ENCODE measurements at regions not wholly inside any gene's neighbourhood (a gene's known extent, or its start where the extent isn't known, plus 50 kb on each side); places are given as distances from the start of the nearest gene placed in this dataset.

DNA sequence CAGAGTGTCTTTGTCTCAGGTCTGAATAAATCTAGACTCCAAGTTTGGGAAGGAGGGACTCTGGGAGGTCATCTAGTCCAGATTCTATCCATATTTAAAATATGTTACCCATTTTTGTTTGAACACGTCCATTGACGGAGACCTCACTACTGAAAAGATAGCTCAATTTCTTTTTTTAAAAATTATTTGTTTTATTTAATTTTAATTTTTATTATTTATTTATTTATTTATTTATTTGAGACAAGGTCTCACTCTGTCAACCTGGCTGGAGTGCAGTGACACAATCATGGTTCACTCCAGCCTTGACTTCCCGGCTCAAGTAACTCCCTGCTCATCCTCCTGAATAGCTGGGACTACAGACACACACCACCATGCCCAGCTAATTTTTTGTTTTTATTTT lies 89.5 kb upstream of the SNX19 start:
- TF ChIP-seq POLR2AphosphoS5 (IDR thresholded peaks at IDR 0.05; ENCODE audit: low read depth, low read length) (no peak), POU2F2 (IDR thresholded peaks at IDR 0.05; ENCODE audit: low read depth, low read length) (no peak)
- no peak for FAIRE-seq
- no peak for DNase-seq (ENCODE audit: insufficient read length, low spot score)

DNA sequence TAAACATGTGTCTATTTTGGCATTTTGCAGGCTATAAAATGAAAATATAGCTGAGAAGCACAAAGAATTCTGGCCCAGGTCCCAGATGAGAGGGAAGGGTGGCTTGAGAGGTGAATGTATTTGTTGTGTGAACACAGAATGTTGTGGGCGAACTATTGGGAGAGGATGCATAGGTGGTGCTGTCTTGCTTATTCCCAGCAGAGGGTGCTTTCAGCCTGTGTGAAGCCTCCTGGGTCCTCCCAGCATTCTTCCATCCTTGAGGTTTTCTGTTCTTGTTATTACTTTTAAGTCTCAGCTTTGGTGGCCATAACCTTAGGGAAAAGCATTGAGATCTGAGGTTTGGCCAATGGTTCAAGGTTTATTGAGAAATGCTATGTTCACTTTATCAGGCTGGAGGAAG lies 108.7 kb upstream of the SNX19 start:
- TF ChIP-seq TAF1 (IDR thresholded peaks at IDR 0.05; ENCODE audit: low read depth, low read length) (no peak), POLR2AphosphoS5 (IDR thresholded peaks at IDR 0.05; ENCODE audit: low read depth, low read length) (no peak), PAX5 (IDR thresholded peaks at IDR 0.05; ENCODE audit: insufficient read depth, low read length, severe bottlenecking) (no peak), POLR2A (IDR thresholded peaks at IDR 0.05; ENCODE audit: low read depth, low read length) (no peak), POU2F2 (IDR thresholded peaks at IDR 0.05; ENCODE audit: low read depth, low read length) (no peak), SPI1 (IDR thresholded peaks at IDR 0.05; ENCODE audit: low read depth, low read length) (no peak)
- no peak for DNase-seq (ENCODE audit: insufficient read length, low spot score)
- FAIRE-seq, result no peak

DNA sequence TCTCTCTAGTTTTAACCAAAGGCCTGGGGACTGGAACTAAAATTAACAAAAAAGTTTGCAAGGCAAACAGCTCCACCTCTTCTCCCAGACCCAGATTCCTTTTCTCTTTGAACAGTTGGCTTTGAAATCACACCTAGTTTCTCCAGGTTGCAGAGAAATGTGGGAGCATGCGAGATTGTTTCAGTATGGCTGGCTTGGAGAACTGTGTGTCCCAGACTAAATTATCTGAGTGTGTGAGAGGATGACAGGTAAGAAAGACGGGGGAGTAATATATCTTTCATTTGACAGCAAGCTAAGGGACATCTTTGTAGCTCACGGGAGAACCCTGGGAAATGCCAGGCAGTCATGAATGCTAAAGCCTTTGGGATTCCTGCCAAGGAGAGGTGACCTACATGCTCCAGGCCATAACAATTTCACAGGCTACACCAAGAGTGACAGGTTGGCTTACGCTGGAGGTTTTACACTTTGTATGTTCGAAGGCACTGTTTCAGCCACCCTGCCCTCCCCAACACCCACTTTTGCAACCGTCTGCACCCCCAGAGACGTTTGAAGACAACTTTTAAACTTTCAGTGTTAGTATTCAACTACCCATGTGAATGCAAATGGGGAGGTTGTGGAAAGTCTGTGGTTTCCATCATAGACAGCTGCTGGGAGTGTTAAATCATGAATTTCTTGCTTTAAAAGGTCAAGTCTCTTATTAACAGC lies 109.3 kb upstream of the SNX19 start:
- no peak for DNase-seq (ENCODE audit: insufficient read length, low spot score)
- TF ChIP-seq PAX5 (IDR thresholded peaks at IDR 0.05; ENCODE audit: insufficient read depth, low read length, severe bottlenecking), result no peak
- peak; percentile 86; the same call in 1 of the 2 replicates for TF ChIP-seq POU2F2 (IDR thresholded peaks at IDR 0.05; ENCODE audit: low read depth, low read length)
- TF ChIP-seq POLR2AphosphoS5 (IDR thresholded peaks at IDR 0.05; ENCODE audit: low read depth, low read length), result no peak
- FAIRE-seq, result no peak

DNA sequence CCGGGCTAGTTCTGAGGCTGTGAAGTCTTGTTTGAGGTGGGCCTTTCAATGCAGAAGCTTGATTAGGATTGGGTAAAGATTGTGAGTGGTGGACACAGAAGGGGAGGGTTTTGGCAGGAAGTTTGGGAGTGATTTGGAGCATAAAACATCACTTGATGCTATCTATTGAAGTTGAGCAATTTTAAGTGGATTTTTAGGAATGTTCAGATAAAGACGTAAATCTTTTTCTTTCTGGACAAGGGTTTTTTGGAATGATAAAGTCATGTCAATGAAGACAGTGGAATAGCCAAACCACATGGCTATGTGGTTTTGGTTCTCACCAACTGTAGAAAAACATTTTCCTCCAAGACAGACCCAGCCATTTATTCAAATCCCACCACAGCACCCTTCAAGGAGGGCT lies 111.2 kb upstream of the SNX19 start:
- FAIRE-seq (no peak), DNase-seq (ENCODE audit: insufficient read length, low spot score) (no peak)
- TF ChIP-seq POLR2A (IDR thresholded peaks at IDR 0.05; ENCODE audit: low read depth, low read length), result no peak
- TF ChIP-seq SPI1 (IDR thresholded peaks at IDR 0.05; ENCODE audit: low read depth, low read length), result no peak
- no peak for TF ChIP-seq POU2F2 (IDR thresholded peaks at IDR 0.05; ENCODE audit: low read depth, low read length)
- no peak for TF ChIP-seq POLR2AphosphoS5 (IDR thresholded peaks at IDR 0.05; ENCODE audit: low read depth, low read length)
- no peak for TF ChIP-seq TAF1 (IDR thresholded peaks at IDR 0.05; ENCODE audit: low read depth, low read length)
- TF ChIP-seq PAX5 (IDR thresholded peaks at IDR 0.05; ENCODE audit: insufficient read depth, low read length, severe bottlenecking), result no peak

DNA sequence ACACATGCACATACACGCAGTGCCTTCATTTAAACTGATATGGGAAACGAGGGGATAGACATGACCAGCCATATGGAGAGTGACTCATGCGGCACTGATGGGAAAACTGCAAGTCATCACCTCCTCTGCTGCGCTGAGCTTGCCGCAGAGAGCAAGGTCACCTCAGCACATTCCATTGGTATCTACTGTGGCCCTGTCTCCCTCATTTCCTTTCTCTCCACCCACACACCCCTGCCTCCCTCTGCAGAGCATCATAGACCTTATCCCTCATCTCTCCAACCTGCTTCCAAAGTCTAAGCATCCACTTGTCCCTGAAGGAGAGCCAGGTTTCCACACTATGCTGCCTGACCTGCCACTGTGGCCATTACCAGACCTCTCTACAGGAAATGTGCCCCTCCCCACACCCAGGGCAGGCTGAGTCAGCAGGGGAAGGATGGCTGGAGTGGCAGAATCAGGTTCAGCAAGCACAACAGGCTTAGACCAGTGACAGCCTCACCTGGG lies 116.9 kb upstream of the SNX19 start:
- FAIRE-seq (no peak), DNase-seq (ENCODE audit: insufficient read length, low spot score) (no peak)
- TF ChIP-seq POU2F2 (IDR thresholded peaks at IDR 0.05; ENCODE audit: low read depth, low read length), result no peak
- TF ChIP-seq POLR2AphosphoS5 (IDR thresholded peaks at IDR 0.05; ENCODE audit: low read depth, low read length), result no peak
- TF ChIP-seq TAF1 (IDR thresholded peaks at IDR 0.05; ENCODE audit: low read depth, low read length), result no peak
- no peak for TF ChIP-seq PAX5 (IDR thresholded peaks at IDR 0.05; ENCODE audit: insufficient read depth, low read length, severe bottlenecking)
- no peak for TF ChIP-seq POLR2A (IDR thresholded peaks at IDR 0.05; ENCODE audit: low read depth, low read length)
- no peak for TF ChIP-seq SPI1 (IDR thresholded peaks at IDR 0.05; ENCODE audit: low read depth, low read length)

DNA sequence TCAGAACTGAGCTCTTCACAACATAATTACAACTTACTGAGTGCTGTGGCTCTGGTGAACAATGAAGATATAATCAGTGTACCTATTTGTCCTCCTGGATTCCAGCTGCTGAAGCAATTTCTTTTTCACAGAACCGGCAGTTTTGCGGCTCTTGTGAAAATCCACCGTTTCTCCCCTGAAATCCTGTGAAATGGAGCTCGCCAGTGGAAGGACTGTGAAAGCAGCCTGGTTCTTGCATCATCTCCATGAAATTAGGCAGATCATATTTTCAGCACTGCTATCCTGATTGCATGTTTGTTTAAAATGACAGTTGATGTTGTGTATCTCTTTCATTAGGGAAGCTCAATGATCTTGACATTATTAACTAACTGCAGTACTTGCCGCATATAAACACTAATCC lies 120.2 kb upstream of the SNX19 start:
- FAIRE-seq (no peak), DNase-seq (ENCODE audit: insufficient read length, low spot score) (no peak)
- TF ChIP-seq POLR2A (IDR thresholded peaks at IDR 0.05; ENCODE audit: low read depth, low read length), result no peak
- TF ChIP-seq SPI1 (IDR thresholded peaks at IDR 0.05; ENCODE audit: low read depth, low read length), result no peak
- TF ChIP-seq POLR2AphosphoS5 (IDR thresholded peaks at IDR 0.05; ENCODE audit: low read depth, low read length), result no peak
- TF ChIP-seq PAX5 (IDR thresholded peaks at IDR 0.05; ENCODE audit: insufficient read depth, low read length, severe bottlenecking), result no peak
- no peak for TF ChIP-seq TAF1 (IDR thresholded peaks at IDR 0.05; ENCODE audit: low read depth, low read length)
- TF ChIP-seq POU2F2 (IDR thresholded peaks at IDR 0.05; ENCODE audit: low read depth, low read length), result no peak

DNA sequence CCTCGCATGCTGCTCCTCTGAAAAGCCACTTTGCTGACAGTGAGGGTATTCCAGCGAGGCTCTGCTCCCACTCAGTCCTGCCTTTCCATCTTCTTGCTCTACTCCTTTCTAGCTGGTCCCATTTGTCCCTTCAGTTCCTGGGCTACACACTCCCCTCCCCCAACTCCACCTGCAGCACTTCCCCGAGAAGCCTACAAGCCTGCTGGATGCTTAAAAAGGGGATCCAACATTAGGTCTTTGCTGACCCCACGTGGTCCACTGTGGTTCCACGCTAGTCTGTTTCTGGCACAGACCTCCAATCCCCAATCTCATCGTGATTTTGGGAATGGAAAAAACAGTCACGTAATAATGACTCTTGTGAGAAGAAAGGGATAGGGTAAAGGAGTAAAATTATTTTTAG lies 121.6 kb upstream of the SNX19 start:
- no peak for DNase-seq (ENCODE audit: insufficient read length, low spot score)
- FAIRE-seq, result no peak
- no peak for TF ChIP-seq SPI1 (IDR thresholded peaks at IDR 0.05; ENCODE audit: low read depth, low read length)
- TF ChIP-seq TAF1 (IDR thresholded peaks at IDR 0.05; ENCODE audit: low read depth, low read length), result no peak
- TF ChIP-seq POU2F2 (IDR thresholded peaks at IDR 0.05; ENCODE audit: low read depth, low read length), result no peak
- TF ChIP-seq POLR2AphosphoS5 (IDR thresholded peaks at IDR 0.05; ENCODE audit: low read depth, low read length), result no peak
- TF ChIP-seq POLR2A (IDR thresholded peaks at IDR 0.05; ENCODE audit: low read depth, low read length), result no peak
- TF ChIP-seq PAX5 (IDR thresholded peaks at IDR 0.05; ENCODE audit: insufficient read depth, low read length, severe bottlenecking), result no peak

DNA sequence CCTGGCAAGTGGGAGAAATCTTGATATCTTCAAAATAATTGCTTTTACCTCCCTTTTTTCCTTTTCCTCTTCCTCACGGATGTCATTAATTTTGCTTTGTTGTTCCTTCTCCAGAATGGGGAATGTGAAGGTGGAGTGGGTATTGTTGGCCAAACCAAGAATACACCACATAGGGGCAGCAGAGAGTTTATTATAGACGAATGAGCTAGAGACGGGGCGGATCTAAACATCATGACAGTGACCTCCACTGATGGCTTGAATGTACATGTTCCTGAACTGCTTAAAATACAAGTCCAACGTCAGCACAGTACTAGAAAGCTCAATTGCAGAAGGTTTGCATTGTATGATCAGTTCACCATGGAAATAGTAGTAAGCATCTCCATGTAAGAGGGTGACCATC lies 122.3 kb upstream of the SNX19 start:
- DNase-seq (ENCODE audit: insufficient read length, low spot score), result no peak
- no peak for TF ChIP-seq POLR2AphosphoS5 (IDR thresholded peaks at IDR 0.05; ENCODE audit: low read depth, low read length)
- TF ChIP-seq POLR2A (IDR thresholded peaks at IDR 0.05; ENCODE audit: low read depth, low read length), result no peak
- no peak for TF ChIP-seq POU2F2 (IDR thresholded peaks at IDR 0.05; ENCODE audit: low read depth, low read length)
- TF ChIP-seq TAF1 (IDR thresholded peaks at IDR 0.05; ENCODE audit: low read depth, low read length), result no peak
- TF ChIP-seq SPI1 (IDR thresholded peaks at IDR 0.05; ENCODE audit: low read depth, low read length), result no peak
- TF ChIP-seq PAX5 (IDR thresholded peaks at IDR 0.05; ENCODE audit: insufficient read depth, low read length, severe bottlenecking), result no peak
- FAIRE-seq, result no peak

DNA sequence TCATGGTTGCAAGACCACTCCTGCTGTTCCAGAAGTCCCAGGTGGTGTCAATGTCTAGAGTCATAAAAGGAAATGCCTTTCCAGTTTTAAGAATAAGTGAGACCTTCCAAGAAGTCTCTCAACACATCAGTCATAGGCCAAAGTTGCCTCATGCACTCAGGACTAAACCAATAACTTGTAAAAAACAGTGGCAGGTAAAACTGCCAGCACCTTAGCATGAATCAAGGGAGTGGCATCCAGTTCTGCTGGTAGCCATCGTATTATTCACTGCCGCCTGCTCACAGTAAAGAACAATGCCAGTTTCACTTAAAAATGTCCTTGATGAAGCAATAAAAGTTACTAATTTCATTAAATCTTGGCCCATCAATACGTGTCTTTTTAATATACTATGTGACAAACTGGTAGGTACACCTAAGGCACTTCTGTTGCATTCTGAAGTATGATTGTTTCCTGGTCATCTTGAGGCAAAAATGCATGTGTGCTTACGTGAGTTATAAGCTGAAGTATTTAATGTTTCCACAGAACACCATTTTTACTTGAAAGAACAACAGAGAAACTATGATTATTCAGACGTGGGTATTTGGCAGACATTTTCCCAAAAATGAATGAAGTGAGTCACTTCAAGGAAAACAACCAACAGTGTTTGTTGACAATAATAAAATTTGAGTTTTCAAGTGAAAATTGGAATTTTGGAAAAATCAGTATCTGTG lies 125.2 kb upstream of the SNX19 start:
- DNase-seq (ENCODE audit: insufficient read length, low spot score) (no peak), FAIRE-seq (no peak)
- TF ChIP-seq PAX5 (IDR thresholded peaks at IDR 0.05; ENCODE audit: insufficient read depth, low read length, severe bottlenecking) (no peak), POLR2AphosphoS5 (IDR thresholded peaks at IDR 0.05; ENCODE audit: low read depth, low read length) (no peak), POLR2A (IDR thresholded peaks at IDR 0.05; ENCODE audit: low read depth, low read length) (no peak), SPI1 (IDR thresholded peaks at IDR 0.05; ENCODE audit: low read depth, low read length) (no peak), POU2F2 (IDR thresholded peaks at IDR 0.05; ENCODE audit: low read depth, low read length) (no peak), TAF1 (IDR thresholded peaks at IDR 0.05; ENCODE audit: low read depth, low read length) (no peak)

Data from GM12891 (cell line).